NT2/D1 (cell line): ENCODE measurements at regions not wholly inside any gene's neighbourhood (a gene's known extent, or its start where the extent isn't known, plus 50 kb on each side); places are given as distances from the start of the nearest gene placed in this dataset.

Experiments
- SUZ12 ChIP-seq: IDR thresholded peaks from 2 replicates; pipeline ENCODE4 v1.6.1; 2011; ENCODE audit not compliant: insufficient read length, insufficient read depth; ENCODE audit errors: extremely low read depth
- YY1 ChIP-seq: IDR thresholded peaks from 2 replicates; pipeline ENCODE4 v1.6.1; 2011; ENCODE audit not compliant: insufficient read length, insufficient read depth
- ZNF274 ChIP-seq: IDR thresholded peaks from 2 replicates; pipeline ENCODE4 v1.6.1; 2011; ENCODE audit warnings: mild to moderate bottlenecking, low read depth, low read length

GRCh38 chr2:52404046-52404445, 1363.6 kb upstream of the CHAC2 start:
- TF ChIP-seq ZNF274 (no peak), SUZ12 (no peak), YY1 (no peak)
